Naive thymus-derived CD4-positive, alpha-beta T cell (primary cell): ENCODE measurements at regions not wholly inside any gene's neighbourhood (a gene's known extent, or its start where the extent isn't known, plus 50 kb on each side); places are given as distances from the start of the nearest gene placed in this dataset.

Experiments used
- ATAC-seq: fragments of 150-1000 bp; cut with Tn5 transposase; 2 replicates; pipeline ENCODE4 v1.10.0; 2021; ENCODE audit warnings: mild to moderate bottlenecking, moderate library complexity
- CTCF ChIA-PET: fragments of 350-600 bp; sonication (Branson Sonifier 250); formaldehyde crosslinking; loops from one replicate; lab custom pipeline; 2021; ENCODE audit warnings: antibody characterized with exemption; lab: Charles Lee
- POLR2A ChIA-PET: fragments of 350-600 bp; sonication (Branson Sonifier 250); formaldehyde crosslinking; loops from one replicate; lab custom pipeline; 2021; ENCODE audit warnings: antibody characterized with exemption, inconsistent platforms; lab: Charles Lee
- DNase-seq, 9 donors: peaks; one replicate each; pipeline versions ENCODE4 v3.0.0 to v3.0.0-alpha.2; 2020 to 2022; ENCODE audit warnings: mixed read lengths in 1 of 9
- H3K27ac ChIP-seq: one replicate; pipeline ENCODE4 v1.7.0; 2013; ENCODE audit warnings: mild to moderate bottlenecking, low read depth, low read length, moderate library complexity
- H3K27me3 ChIP-seq, 2 donors: one replicate each; pipeline ENCODE4 v1.7.0; 2013; ENCODE audit warnings: low read length in 2 of 2, mild to moderate bottlenecking in 2 of 2, moderate library complexity in 2 of 2; ENCODE audit not compliant: control insufficient read depth in 2 of 2, insufficient read depth in 2 of 2
- H3K36me3 ChIP-seq, 3 experiments: 1 replicate in 2 of 3; 2 replicates in 1 of 3; pipeline ENCODE4 v1.7.0; 2013; ENCODE audit warnings: low read length in 3 of 3, mild to moderate bottlenecking in 3 of 3, moderate library complexity in 1 of 3; ENCODE audit not compliant: insufficient read depth in 3 of 3, control insufficient read depth in 2 of 3
- H3K4me1 ChIP-seq, 2 donors: one replicate each; pipeline ENCODE4 v1.7.0; 2013; ENCODE audit warnings: low read length in 2 of 2, mild to moderate bottlenecking in 2 of 2, moderate library complexity in 1 of 2; ENCODE audit not compliant: control insufficient read depth in 2 of 2, insufficient read depth in 2 of 2
- H3K4me3 ChIP-seq: 2 replicates; pipeline ENCODE4 v1.7.0; 2013; ENCODE audit warnings: mild to moderate bottlenecking, low read length
- H3K9me3 ChIP-seq, 3 experiments: 1 replicate in 2 of 3; 2 replicates in 1 of 3; pipeline ENCODE4 v1.7.0; 2013; ENCODE audit warnings: low read length in 3 of 3; ENCODE audit not compliant: control insufficient read depth in 2 of 3
- H3K27ac Mint-ChIP-seq, 9 donors: one replicate each; pipeline ENCODE4 v1.8.0; 2020 to 2022; ENCODE audit warnings: mixed read lengths in 9 of 9, mild to moderate bottlenecking in 8 of 9, moderate library complexity in 5 of 9, inconsistent platforms in 2 of 9
- H3K27me3 Mint-ChIP-seq, 5 donors: one replicate each; pipeline ENCODE4 v1.8.0; 2021 to 2022; ENCODE audit warnings: mixed read lengths in 5 of 5, mild to moderate bottlenecking in 1 of 5
- H3K36me3 Mint-ChIP-seq, 5 donors: one replicate each; pipeline ENCODE4 v1.8.0; 2020 to 2022; ENCODE audit warnings: mixed read lengths in 5 of 5, mild to moderate bottlenecking in 3 of 5, inconsistent platforms in 1 of 5
- H3K4me1 Mint-ChIP-seq, 7 donors: one replicate each; pipeline ENCODE4 v1.8.0; 2020 to 2022; ENCODE audit warnings: mixed read lengths in 7 of 7, mild to moderate bottlenecking in 3 of 7, inconsistent platforms in 1 of 7
- H3K4me3 Mint-ChIP-seq, 10 donors: one replicate each; pipeline ENCODE4 v1.8.0; 2020 to 2022; ENCODE audit warnings: mild to moderate bottlenecking in 10 of 10, mixed read lengths in 10 of 10, moderate library complexity in 6 of 10, inconsistent platforms in 2 of 10
- H3K9me3 Mint-ChIP-seq, 11 donors: one replicate each; pipeline ENCODE4 v1.8.0; 2020 to 2022; ENCODE audit warnings: mixed read lengths in 11 of 11, mild to moderate bottlenecking in 4 of 11, inconsistent platforms in 1 of 11, moderate library complexity in 1 of 11
- intact Hi-C, 2 donors: fragments of 100-400 bp; cut with micrococcal nuclease; formaldehyde crosslinking; loops; one replicate each; pipeline ENCODE4 v1.15.1; 2023

GRCh38 chr15:53389271-53390037, 370.0 kb downstream of the WDR72 start:
- POLR2A ChIA-PET = no interaction called here
- peaks cover 0 to 8% (median 0%) of the 10 kb centered on the region in 5 donors for H3K27me3 Mint-ChIP-seq
- no peaks in the 10 kb centered on the region for H3K36me3 Mint-ChIP-seq
- no peaks in the 10 kb centered on the region for H3K4me1 ChIP-seq
- intact Hi-C loops = no loop called here
- H3K36me3 ChIP-seq = no peaks in the 10 kb centered on the region
- H3K27ac ChIP-seq = no peak overlapping the region
- H3K27me3 ChIP-seq = no peaks in the 10 kb centered on the region
- H3K4me3 Mint-ChIP-seq = no peak overlapping the region
- H3K9me3 Mint-ChIP-seq = peaks cover 0 to 8% (median 0%) of the 10 kb centered on the region in 11 donors
- no peak for ATAC-seq
- no peak overlapping the region for H3K27ac Mint-ChIP-seq
- H3K4me3 ChIP-seq = no peak overlapping the region
- CTCF ChIA-PET = no interaction called here
- H3K4me1 Mint-ChIP-seq = no peaks in the 10 kb centered on the region
- no peak for DNase-seq
- H3K9me3 ChIP-seq = no peaks in the 10 kb centered on the region

- POLR2A ChIA-PET = interaction anchor here (0.7 kb wide), 1 partner anchor 13 kb away, joined by 3 read pairs; no protein-coding TSS in a partner anchor
- Mint-ChIP-seq H3K4me1 (no peaks in the 10 kb centered on the region), H3K27me3 (peaks cover 0 to 20% (median 0%) of the 10 kb centered on the region in 5 donors), H3K27ac (no peak overlapping the region), H3K9me3 (peaks cover 0 to 12% (median 1%) of the 10 kb centered on the region in 11 donors), H3K4me3 (no peak overlapping the region), H3K36me3 (no peaks in the 10 kb centered on the region)
- DNase-seq (no peak), ATAC-seq (no peak)
- CTCF ChIA-PET = no interaction called here
- intact Hi-C loops = no loop called here
- no peaks in the 10 kb centered on the region for H3K27me3 ChIP-seq
- no peaks in the 10 kb centered on the region for H3K36me3 ChIP-seq
- no peak overlapping the region for H3K27ac ChIP-seq
- no peaks in the 10 kb centered on the region for H3K9me3 ChIP-seq
- no peak overlapping the region for H3K4me3 ChIP-seq
- H3K4me1 ChIP-seq = no peaks in the 10 kb centered on the region
Measured at GRCh38 chr15:53384417-53384816, 375.0 kb downstream of the WDR72 start.

- no peak overlapping the region for H3K27ac Mint-ChIP-seq
- ATAC-seq = no peak
- Histone ChIP-seq H3K36me3 (no peaks in the 10 kb centered on the region), H3K27me3 (no peaks in the 10 kb centered on the region), H3K4me3 (no peak overlapping the region), H3K4me1 (no peaks in the 10 kb centered on the region), H3K27ac (no peak overlapping the region), H3K9me3 (no peaks in the 10 kb centered on the region)
- no peak overlapping the region for H3K4me3 Mint-ChIP-seq
- peaks cover 0 to 5% (median 0%) of the 10 kb centered on the region in 5 donors for H3K27me3 Mint-ChIP-seq
- intact Hi-C loops = no loop called here
- peaks cover 0 to 7% (median 0%) of the 10 kb centered on the region in 11 donors for H3K9me3 Mint-ChIP-seq
- DNase-seq = no peak
- no peaks in the 10 kb centered on the region for H3K36me3 Mint-ChIP-seq
- ChIA-PET POLR2A (no interaction called here), CTCF (no interaction called here)
- no peaks in the 10 kb centered on the region for H3K4me1 Mint-ChIP-seq
Measured at GRCh38 chr15:53378096-53378800, 381.2 kb downstream of the WDR72 start.

DNA sequence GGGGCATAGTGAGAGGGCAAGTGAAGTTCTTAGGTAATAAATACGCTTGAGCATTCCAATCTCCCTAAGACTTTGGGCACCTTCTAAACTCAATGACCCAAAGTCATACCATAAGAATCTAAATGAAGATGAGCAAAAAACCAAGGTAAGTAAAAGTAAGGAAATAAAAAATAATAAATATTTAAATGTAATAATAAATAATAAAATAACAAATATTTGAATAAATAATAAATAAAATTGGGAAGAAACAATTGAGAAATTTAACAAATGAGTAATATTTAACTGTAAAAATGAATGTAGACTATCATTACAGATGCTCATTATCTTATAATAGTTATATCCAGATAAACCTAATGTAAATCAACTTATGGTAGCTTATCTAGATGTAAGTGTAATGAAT, 391.7 kb downstream of the WDR72 start:
- no peak overlapping the region for H3K27ac Mint-ChIP-seq
- CTCF ChIA-PET = no interaction called here
- peaks cover 2 to 40% (median 9%) of the 10 kb centered on the region in 11 donors for H3K9me3 Mint-ChIP-seq
- no peak for DNase-seq
- Histone ChIP-seq H3K27me3 (no peaks in the 10 kb centered on the region), H3K4me3 (no peak overlapping the region), H3K9me3 (no peaks in the 10 kb centered on the region), H3K27ac (no peak overlapping the region), H3K4me1 (no peaks in the 10 kb centered on the region), H3K36me3 (no peaks in the 10 kb centered on the region)
- no peak for ATAC-seq
- H3K4me1 Mint-ChIP-seq = peaks cover 0 to 1% (median 0%) of the 10 kb centered on the region in 7 donors
- POLR2A ChIA-PET = no interaction called here
- intact Hi-C loops = no loop called here
- H3K27me3 Mint-ChIP-seq = no peaks in the 10 kb centered on the region
- no peak overlapping the region for H3K4me3 Mint-ChIP-seq
- no peaks in the 10 kb centered on the region for H3K36me3 Mint-ChIP-seq

GRCh38 chr15:53360881-53361280, 398.6 kb downstream of the WDR72 start:
- no peak overlapping the region for H3K27ac Mint-ChIP-seq
- POLR2A ChIA-PET = interaction anchor here (0.6 kb wide), 1 partner anchor 9 kb away, joined by 3 read pairs; no protein-coding TSS in a partner anchor
- ATAC-seq (no peak), DNase-seq (no peak)
- H3K27ac ChIP-seq = no peak overlapping the region
- no peaks in the 10 kb centered on the region for H3K9me3 ChIP-seq
- intact Hi-C loops = no loop called here
- CTCF ChIA-PET = no interaction called here
- no peaks in the 10 kb centered on the region for H3K4me1 Mint-ChIP-seq
- H3K36me3 ChIP-seq = no peaks in the 10 kb centered on the region
- H3K9me3 Mint-ChIP-seq = peaks cover 0 to 10% (median 2%) of the 10 kb centered on the region in 11 donors
- H3K27me3 Mint-ChIP-seq = peaks cover 0 to 18% (median 6%) of the 10 kb centered on the region in 5 donors
- no peak overlapping the region for H3K4me3 ChIP-seq
- no peaks in the 10 kb centered on the region for H3K27me3 ChIP-seq
- H3K36me3 Mint-ChIP-seq = no peaks in the 10 kb centered on the region
- no peaks in the 10 kb centered on the region for H3K4me1 ChIP-seq
- H3K4me3 Mint-ChIP-seq = no peak overlapping the region

DNA sequence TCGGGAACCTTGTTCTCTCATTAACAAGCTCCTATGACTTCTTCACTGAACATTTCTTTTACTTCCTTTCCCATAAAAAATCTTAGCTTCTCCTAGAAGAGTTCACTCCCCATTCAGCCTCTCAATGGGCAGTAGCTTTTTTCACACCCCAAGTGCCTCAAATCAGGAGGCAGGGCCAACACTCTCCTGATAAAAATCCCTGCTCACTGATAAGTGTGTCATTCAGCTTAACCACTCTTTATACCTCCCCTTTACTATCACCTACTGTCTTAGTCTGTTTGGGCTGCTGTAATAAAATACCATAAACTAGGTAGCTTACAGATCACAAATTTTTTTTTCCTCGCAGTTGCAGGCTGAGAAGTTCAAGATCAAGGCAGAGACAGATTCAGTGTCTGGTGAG, 400.4 kb downstream of the WDR72 start:
- Histone ChIP-seq H3K27ac (no peak overlapping the region), H3K9me3 (no peaks in the 10 kb centered on the region), H3K27me3 (no peaks in the 10 kb centered on the region), H3K4me1 (no peaks in the 10 kb centered on the region), H3K36me3 (no peaks in the 10 kb centered on the region), H3K4me3 (no peak overlapping the region)
- POLR2A ChIA-PET = no interaction called here
- Mint-ChIP-seq H3K27me3 (peaks cover 0 to 18% (median 7%) of the 10 kb centered on the region in 5 donors), H3K4me3 (no peak overlapping the region), H3K27ac (no peak overlapping the region), H3K9me3 (peaks cover 0 to 7% (median 0%) of the 10 kb centered on the region in 11 donors), H3K36me3 (no peaks in the 10 kb centered on the region), H3K4me1 (no peaks in the 10 kb centered on the region)
- DNase-seq (no peak), ATAC-seq (no peak)
- intact Hi-C loops = no loop called here
- CTCF ChIA-PET = no interaction called here
